Fibroblast of mammary gland (primary cell): ENCODE measurements at regions not wholly inside any gene's neighbourhood (a gene's known extent, or its start where the extent isn't known, plus 50 kb on each side); places are given as distances from the start of the nearest gene placed in this dataset.
"Not testable (repeated sequence)": the region's sequence is repeated elsewhere in the genome, so short reads cannot be mapped to it uniquely, and the experiment has no call there.

ENCODE experiments used
- DNase-seq: peaks from one replicate; pipeline ENCODE4 v3.0.0-alpha.2; 2010; ENCODE audit warnings: low read depth
- H3K4me3 ChIP-seq: 2 replicates; pipeline ENCODE4 v1.5.1; 2011; ENCODE audit warnings: low read depth, mild to moderate bottlenecking, low read length, moderate library complexity; ENCODE audit not compliant: control insufficient read depth
- CTCF ChIP-seq: conservative IDR thresholded peaks from 2 replicates; pipeline ENCODE4 v1.5.1; 2011; ENCODE audit warnings: low read depth, low read length, inconsistent platforms; ENCODE audit not compliant: control insufficient read depth, insufficient read depth

- TF ChIP-seq CTCF: no peak
- H3K4me3 ChIP-seq: no peak overlapping the region
- DNase-seq: no peak
Observed at GRCh38 chr3:80334534-80334933, 566.7 kb upstream of the ROBO1 start.

DNA sequence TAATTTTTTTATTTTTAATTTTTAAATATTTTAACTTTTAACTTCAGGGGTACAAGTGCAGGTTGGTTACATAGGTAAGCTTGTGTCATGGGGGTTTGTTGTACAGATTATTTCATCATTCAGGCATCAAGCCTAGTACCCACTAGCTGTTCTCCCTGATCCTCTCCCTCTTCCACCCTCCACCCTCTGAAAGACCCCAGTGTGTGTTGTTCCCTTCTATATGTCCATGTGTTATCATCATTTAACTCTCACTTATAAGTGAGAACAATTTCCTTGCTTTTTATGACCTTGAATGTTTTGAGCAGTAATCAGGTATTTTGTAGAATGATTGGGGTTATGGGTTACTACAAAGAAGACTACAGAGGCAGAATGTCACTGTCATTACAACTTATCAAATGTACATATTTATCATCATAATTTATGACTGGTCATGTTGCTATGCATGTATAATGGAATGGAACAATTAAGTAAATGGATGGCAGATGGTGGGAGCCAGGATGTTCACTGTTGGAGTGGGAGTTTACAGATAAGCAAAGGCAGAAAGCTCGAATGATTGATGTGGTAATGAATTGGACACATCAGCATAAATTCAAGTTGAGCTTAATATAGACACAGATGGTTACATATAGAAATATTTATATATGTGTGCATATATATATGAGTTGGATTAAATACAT, 563.8 kb upstream of the ROBO1 start:
- no peak overlapping the region for H3K4me3 ChIP-seq
- no peak for TF ChIP-seq CTCF
- no peak for DNase-seq

- DNase-seq, H3K4me3 ChIP-seq: not testable (repeated sequence)
Observed at GRCh38 chr3:80314541-80314940, 546.7 kb upstream of the ROBO1 start.

GRCh38 chr3:80308637-80309036, 540.8 kb upstream of the ROBO1 start:
- TF ChIP-seq CTCF: no peak
- H3K4me3 ChIP-seq: no peak overlapping the region
- no peak for DNase-seq

GRCh38 chr3:80307844-80308243, 540.0 kb upstream of the ROBO1 start:
- H3K4me3 ChIP-seq: no peak overlapping the region
- DNase-seq: no peak
- no peak for TF ChIP-seq CTCF

DNA sequence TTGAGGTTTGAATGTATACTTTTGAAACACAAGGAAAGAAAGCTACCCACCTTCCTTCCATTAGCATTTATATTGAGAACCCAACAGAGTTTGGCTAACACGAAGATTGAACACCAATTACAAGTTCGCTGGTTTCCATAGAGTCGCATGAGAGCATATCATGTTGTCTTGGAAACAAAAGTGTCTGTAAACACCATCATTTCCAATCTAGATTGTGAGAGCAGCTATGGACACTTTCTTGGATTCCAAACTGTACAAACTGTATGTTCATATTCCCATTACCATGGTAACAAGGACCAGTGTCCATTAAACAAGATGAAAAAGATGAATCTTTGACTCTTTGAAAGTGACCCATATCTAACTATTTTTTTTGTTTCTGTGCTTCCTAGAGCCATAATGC, 529.9 kb upstream of the ROBO1 start:
- DNase-seq: no peak
- no peak overlapping the region for H3K4me3 ChIP-seq
- no peak for TF ChIP-seq CTCF

- TF ChIP-seq CTCF: no peak
- H3K4me3 ChIP-seq: no peak overlapping the region
- DNase-seq: peak; percentile 53
Observed at GRCh38 chr3:80285388-80285787, 517.6 kb upstream of the ROBO1 start.
